GM12878 (cell line): ENCODE measurements at regions not wholly inside any gene's neighbourhood (a gene's known extent, or its start where the extent isn't known, plus 50 kb on each side); places are given as distances from the start of the nearest gene placed in this dataset.

ENCODE experiments used
- ATAC-seq: fragments of 200-7000 bp; cut with Tn5 transposase; 3 replicates; pipeline ENCODE4 v1.9.1; 2020; ENCODE audit warnings: mild to moderate bottlenecking, moderate library complexity
- BruUV-seq: library from RNA; stranded (reverse); fragments of 400-500 nt; replicated peaks from 2 replicates; lab custom pipeline; 2021; lab: Mats Ljungman, UMichigan
- CTCF ChIA-PET: fragments of 300-600 bp; sonication (Branson Sonifier 250); formaldehyde crosslinking; extraction: SDS; loops from one replicate; lab custom pipeline; 2021; ENCODE audit warnings: inconsistent platforms; lab: Yijun Ruan, JAX
- POLR2A ChIA-PET: fragments of 350-600 bp; formaldehyde crosslinking; extraction: SDS; loops from one replicate; lab custom pipeline; 2021; ENCODE audit warnings: inconsistent platforms; lab: Charles Lee
- RAD21 ChIA-PET: fragments of 300-600 bp; sonication (Branson Sonifier 250); formaldehyde crosslinking; loops from one replicate; lab custom pipeline; 2023; ENCODE audit warnings: antibody characterized with exemption; ENCODE audit not compliant: unreplicated experiment; lab: Charles Lee
- SMC1A ChIA-PET: fragments of 300-600 bp; sonication (Branson Sonifier 250); formaldehyde crosslinking; loops from one replicate; lab custom pipeline; 2023; ENCODE audit not compliant: unreplicated experiment, uncharacterized antibody; lab: Charles Lee
- DNase-seq: peaks from one replicate; pipeline ENCODE4 v3.0.0-alpha.2; 2011; ENCODE audit warnings: low read depth, low spot score
- FAIRE-seq: peaks from 3 replicates; lab custom pipeline; 2011; peaks lifted over from hg19 to GRCh38; lab: Jason Lieb, UNC
- H2AFZ ChIP-seq: 2 replicates; pipeline ENCODE4 v1.6.0; 2011; ENCODE audit warnings: low read depth, low read length, control low read depth; ENCODE audit not compliant: control insufficient read depth
- H3K27ac ChIP-seq: 2 replicates; pipeline ENCODE4 v1.5.1; 2011; ENCODE audit warnings: control low read depth; ENCODE audit not compliant: control insufficient read depth, insufficient read depth
- H3K27me3 ChIP-seq, 2 experiments: replicated peaks in 1 of 2; 2 replicates each; pipeline versions ENCODE4 v1.6.0 to v1.6.1; 2011; ENCODE audit warnings: low read length in 1 of 2; ENCODE audit not compliant: control insufficient read depth in 2 of 2, insufficient read depth in 2 of 2
- H3K36me3 ChIP-seq, 2 experiments: 2 replicates each; pipeline ENCODE4 v1.5.1; 2011; ENCODE audit warnings: low read length in 1 of 2; ENCODE audit not compliant: control insufficient read depth in 2 of 2, insufficient read depth in 2 of 2
- H3K4me1 ChIP-seq: 2 replicates; pipeline ENCODE4 v1.6.1; 2011; ENCODE audit warnings: mild to moderate bottlenecking, low read length, moderate library complexity, mixed read lengths; ENCODE audit not compliant: control insufficient read depth, insufficient read depth
- H3K4me2 ChIP-seq: 2 replicates; pipeline ENCODE4 v1.6.0; 2011; ENCODE audit warnings: control low read depth; ENCODE audit not compliant: control insufficient read depth, insufficient read depth
- H3K4me3 ChIP-seq: fragments of 200-600 bp; sonication (generic); 2 replicates; pipeline ENCODE4 v1.5.1; 2016
- H3K79me2 ChIP-seq: 2 replicates; pipeline ENCODE4 v1.6.0; 2011; ENCODE audit warnings: low read length; ENCODE audit not compliant: control insufficient read depth, insufficient read depth
- H3K9ac ChIP-seq: 2 replicates; pipeline ENCODE4 v1.8.0; 2011; ENCODE audit warnings: low read length, control low read depth, mixed read lengths; ENCODE audit not compliant: control insufficient read depth, insufficient read depth
- H3K9me3 ChIP-seq: replicated peaks from 3 replicates; pipeline ENCODE4 v1.5.1; 2011; ENCODE audit warnings: mild to moderate bottlenecking, low read length; ENCODE audit not compliant: control insufficient read depth, insufficient read depth
- H4K20me1 ChIP-seq: 2 replicates; pipeline ENCODE4 v1.6.0; 2011; ENCODE audit not compliant: control insufficient read depth, insufficient read depth
- EGR1 ChIP-seq, 2 experiments: IDR thresholded peaks; 1 replicate in 1 of 2; 2 replicates in 1 of 2; pipeline ENCODE4 v1.6.1; 2011 to 2012; ENCODE audit warnings: low read depth in 2 of 2, low read length in 2 of 2, borderline replicate concordance in 1 of 2, mild to moderate bottlenecking in 1 of 2, moderate library complexity in 1 of 2
- FOXM1 ChIP-seq: IDR thresholded peaks from 2 replicates; pipeline ENCODE4 v1.6.1; 2012; ENCODE audit warnings: low read depth, mild to moderate bottlenecking, inconsistent platforms, low read length, moderate library complexity
- KLF5 ChIP-seq: fragments of 450-650 bp; IDR thresholded peaks from 2 replicates; pipeline ENCODE4 v1.6.1; 2014; ENCODE audit warnings: mild to moderate bottlenecking; ENCODE audit not compliant: partially characterized antibody
- MTA2 ChIP-seq: fragments of 450-650 bp; IDR thresholded peaks from 2 replicates; pipeline ENCODE4 v1.6.1; 2016; ENCODE audit warnings: low read depth, mild to moderate bottlenecking, moderate library complexity
- MXI1 ChIP-seq: fragments of 150-350 bp; IDR thresholded peaks from 2 replicates; pipeline ENCODE4 v1.6.1; 2011; ENCODE audit warnings: low read depth, mild to moderate bottlenecking, inconsistent platforms, low read length, improper control_type of control experiment
- NFXL1 ChIP-seq: fragments of 450-650 bp; IDR thresholded peaks from 2 replicates; pipeline ENCODE4 v1.6.1; 2017; ENCODE audit warnings: antibody characterized with exemption, mild to moderate bottlenecking, borderline replicate concordance
- NR2C2 ChIP-seq: IDR thresholded peaks from 2 replicates; pipeline ENCODE4 v1.6.1; 2011; ENCODE audit warnings: borderline replicate concordance, low read depth; ENCODE audit not compliant: control insufficient read depth, insufficient read length
- NRF1 ChIP-seq: conservative IDR thresholded peaks from 2 replicates; pipeline ENCODE4 v1.6.1; 2011; ENCODE audit warnings: mild to moderate bottlenecking, low read depth, low read length, improper control_type of control experiment
- RAD21 ChIP-seq: IDR thresholded peaks from 2 replicates; pipeline ENCODE4 v1.6.1; 2011; ENCODE audit warnings: mild to moderate bottlenecking, low read depth, low read length, moderate library complexity; ENCODE audit not compliant: insufficient read depth
- RB1 ChIP-seq: fragments of 450-650 bp; formaldehyde crosslinking; IDR thresholded peaks from 2 replicates; pipeline ENCODE4 v1.6.1; 2017; ENCODE audit warnings: mild to moderate bottlenecking, borderline replicate concordance
- REST ChIP-seq: IDR thresholded peaks from 2 replicates; pipeline ENCODE4 v1.6.1; 2012; ENCODE audit warnings: mild to moderate bottlenecking, low read depth, low read length
- SMAD5 ChIP-seq: IDR thresholded peaks from 2 replicates; pipeline ENCODE4 v1.6.1; 2016; ENCODE audit warnings: antibody characterized with exemption, low read depth
- SUZ12 ChIP-seq: fragments of 200-600 bp; sonication (generic); IDR thresholded peaks from one replicate; pipeline ENCODE4 v1.6.1; 2018; ENCODE audit warnings: antibody characterized with exemption, mild to moderate bottlenecking; ENCODE audit not compliant: unreplicated experiment
- TCF7 ChIP-seq: IDR thresholded peaks from 2 replicates; pipeline ENCODE4 v1.6.1; 2014; ENCODE audit warnings: antibody characterized with exemption, borderline replicate concordance
- WGBS: methylation state at CpG from one replicate; pipeline ENCODE4 v1.1.6; 2016; ENCODE audit warnings: low lambda C conversion rate; ENCODE audit not compliant: insufficient replicate concordance, insufficient coverage; ENCODE audit errors: missing lambda C conversion rate; 5-methylcytosine and 5-hydroxymethylcytosine counted together
- in situ Hi-C: fragments of 300-500 bp; cut with MboI; formaldehyde crosslinking; loops from 9 replicates; pipeline ENCODE4 v1.14.3; 2018; ENCODE audit warnings: mixed read lengths
- intact Hi-C: fragments of 100-400 bp; cut with micrococcal nuclease; formaldehyde crosslinking; loops from one replicate; pipeline ENCODE4 v1.14.2; 2022; ENCODE audit not compliant: unreplicated experiment

- RAD21 ChIA-PET = no interaction called here
- Histone ChIP-seq H2AFZ (no peak overlapping the region), H3K9ac (no peak overlapping the region), H3K4me1 (no peaks in the 10 kb centered on the region), H3K36me3 (no peaks in the 10 kb centered on the region), H3K79me2 (no peaks in the 10 kb centered on the region), H3K4me3 (no peak overlapping the region), H3K9me3 (no peaks in the 10 kb centered on the region), H3K27ac (no peak overlapping the region), H4K20me1 (no peaks in the 10 kb centered on the region), H3K4me2 (no peak overlapping the region), H3K27me3 (peaks cover 3 to 4% of the 10 kb centered on the region in 2 experiments; a peak in 3 of 4 replicates)
- no peak for ATAC-seq
- 59% methylated on average over 20 of the region's 20 CpGs for WGBS
- no peak for FAIRE-seq
- in situ Hi-C loops (no loop called here), intact Hi-C loops (no loop called here)
- DNase-seq = no peak
- POLR2A ChIA-PET = no interaction called here
- SMC1A ChIA-PET = no interaction called here
- BruUV-seq = no TSS peak
- TF ChIP-seq RB1 = no peak
- TF ChIP-seq KLF5 = no peak
- TF ChIP-seq SMAD5 = no peak
- no peak for TF ChIP-seq MTA2
- TF ChIP-seq NFXL1 = no peak
- no peak for TF ChIP-seq FOXM1
- no peak for TF ChIP-seq NR2C2
- no peak for TF ChIP-seq TCF7
- TF ChIP-seq MXI1 = no peak
- CTCF ChIA-PET = no interaction called here
These were observed 52.2 kb upstream of the IRX4 start for GRCh38 chr5:1934801-1935429.

GRCh38 chr5:1934056-1934394 lies 51.3 kb upstream of the IRX4 start:
- ChIA-PET CTCF (no interaction called here), POLR2A (no interaction called here), SMC1A (no interaction called here), RAD21 (no interaction called here)
- Histone ChIP-seq H4K20me1 (no peaks in the 10 kb centered on the region), H2AFZ (no peak overlapping the region), H3K4me1 (no peaks in the 10 kb centered on the region), H3K27ac (no peak overlapping the region), H3K4me2 (no peak overlapping the region), H3K9me3 (no peaks in the 10 kb centered on the region), H3K36me3 (no peaks in the 10 kb centered on the region), H3K79me2 (no peaks in the 10 kb centered on the region), H3K4me3 (no peak overlapping the region), H3K27me3 (peaks cover 3 to 4% of the 10 kb centered on the region in 2 experiments; a peak in 3 of 4 replicates), H3K9ac (no peak overlapping the region)
- no peak for ATAC-seq
- in situ Hi-C loops (no loop called here), intact Hi-C loops (no loop called here)
- no TSS peak for BruUV-seq
- FAIRE-seq = no peak
- TF ChIP-seq SUZ12 = no peak
- TF ChIP-seq REST = no peak
- no peak for TF ChIP-seq NRF1
- TF ChIP-seq EGR1 (IDR thresholded peaks at IDR 0.05; ENCODE audit: borderline replicate concordance in 1 of 2, low read depth in 2 of 2, low read length in 2 of 2) = no peak
- no peak for TF ChIP-seq RAD21
- 33% methylated on average over 9 of the region's 9 CpGs for WGBS
- no peak for DNase-seq
